H1 (cell line): ENCODE measurements at regions not wholly inside any gene's neighbourhood (a gene's known extent, or its start where the extent isn't known, plus 50 kb on each side); places are given as distances from the start of the nearest gene placed in this dataset.

Experiments used
- CTCF ChIA-PET: fragments of 300-600 bp; sonication (Branson Sonifier 250); formaldehyde crosslinking; loops from one replicate; lab custom pipeline; 2021; ENCODE audit not compliant: partially characterized antibody; lab: Charles Lee
- POLR2A ChIA-PET: fragments of 300-600 bp; sonication (Branson Sonifier 250); formaldehyde crosslinking; loops from one replicate; lab custom pipeline; 2021; ENCODE audit warnings: inconsistent platforms; ENCODE audit not compliant: partially characterized antibody; lab: Charles Lee
- DNase-seq, 2 experiments: peaks; one replicate each; pipeline versions ENCODE4 v3.0.0 to v3.0.0-alpha.2; 2010 to 2022; ENCODE audit warnings: low spot score in 2 of 2, low read depth in 1 of 2, mixed read lengths in 1 of 2
- FAIRE-seq: peaks from 2 replicates; lab custom pipeline; 2011; peaks lifted over from hg19 to GRCh38; lab: Jason Lieb, UNC
- H2AFZ ChIP-seq: 2 replicates; pipeline ENCODE4 v1.8.1; 2012; ENCODE audit warnings: low read length, inconsistent platforms
- H2AK5ac ChIP-seq: 2 replicates; pipeline ENCODE4 v1.6.1; 2013; ENCODE audit warnings: low read depth, low read length
- H2BK120ac ChIP-seq: replicated peaks from 2 replicates; pipeline ENCODE3; 2013; ENCODE audit warnings: low read depth, low read length, inconsistent platforms
- H2BK12ac ChIP-seq: 2 replicates; pipeline ENCODE4 v1.6.1; 2013; ENCODE audit warnings: low read depth, low read length
- H2BK15ac ChIP-seq: 2 replicates; pipeline ENCODE4 v1.6.1; 2013; ENCODE audit warnings: low read length
- H2BK20ac ChIP-seq: 2 replicates; pipeline ENCODE4 v1.6.1; 2013; ENCODE audit warnings: low read length
- H2BK5ac ChIP-seq: 2 replicates; pipeline ENCODE4 v1.6.1; 2013; ENCODE audit warnings: low read depth, low read length
- H3K14ac ChIP-seq: 2 replicates; pipeline ENCODE4 v1.6.1; 2013; ENCODE audit warnings: inconsistent platforms; ENCODE audit not compliant: insufficient read length
- H3K18ac ChIP-seq: 2 replicates; pipeline ENCODE4 v1.6.1; 2013; ENCODE audit warnings: low read length; ENCODE audit errors: extremely low read depth
- H3K23ac ChIP-seq: 2 replicates; pipeline ENCODE4 v1.6.1; 2013; ENCODE audit warnings: inconsistent platforms; ENCODE audit not compliant: insufficient read length
- H3K23me2 ChIP-seq: 2 replicates; pipeline ENCODE4 v1.6.1; 2013; ENCODE audit warnings: low read depth, low read length
- H3K27ac ChIP-seq: 2 replicates; pipeline ENCODE4 v1.6.1; 2011; ENCODE audit warnings: low read depth, low read length, inconsistent platforms
- H3K27me3 ChIP-seq, 4 experiments: replicated peaks in 1 of 4; 1 replicate in 1 of 4; 2 replicates in 3 of 4; pipeline versions ENCODE4 v1.6.1 to v1.8.1; 2011 to 2013; ENCODE audit warnings: low read length in 3 of 4, mild to moderate bottlenecking in 3 of 4, inconsistent platforms in 2 of 4, mixed read lengths in 2 of 4, moderate library complexity in 1 of 4; ENCODE audit not compliant: control insufficient read depth in 3 of 4, insufficient read depth in 3 of 4; ENCODE audit errors: extremely low read depth in 1 of 4
- H3K36me3 ChIP-seq, 4 experiments: 2 replicates each; pipeline versions ENCODE4 v1.6.1 to v1.8.1; 2011 to 2013; ENCODE audit warnings: mild to moderate bottlenecking in 4 of 4, low read length in 3 of 4, moderate library complexity in 2 of 4, control low read depth in 1 of 4, inconsistent platforms in 1 of 4; ENCODE audit not compliant: insufficient read depth in 4 of 4, control insufficient read depth in 2 of 4
- H3K4ac ChIP-seq: replicated peaks from 2 replicates; pipeline ENCODE3; 2013; ENCODE audit warnings: low read length, low read depth, mixed read lengths, inconsistent platforms; ENCODE audit not compliant: insufficient read length
- H3K4me1 ChIP-seq, 4 experiments: replicated peaks in 1 of 4; 1 replicate in 1 of 4; 2 replicates in 3 of 4; pipeline versions ENCODE4 v1.6.1 to v1.8.1; 2011 to 2013; ENCODE audit warnings: low read length in 3 of 4, inconsistent platforms in 2 of 4, mixed read lengths in 1 of 4; ENCODE audit not compliant: insufficient read depth in 4 of 4, control insufficient read depth in 3 of 4
- H3K4me2 ChIP-seq, 2 experiments: 2 replicates each; pipeline versions ENCODE4 v1.6.1 to v1.8.1; 2011 to 2013; ENCODE audit warnings: low read depth in 2 of 2, low read length in 2 of 2, control low read depth in 1 of 2, inconsistent platforms in 1 of 2, mild to moderate bottlenecking in 1 of 2; ENCODE audit not compliant: insufficient read depth in 1 of 2
- H3K4me3 ChIP-seq, 4 experiments: fragments of 200-600, 300-600 bp in 1 of 4; sonication (generic), shearing (Covaris generic), sonication (Bioruptor Twin) in 1 of 4; 2 replicates each; pipeline versions ENCODE4 v1.5.1 to v1.8.1; 2011 to 2016; ENCODE audit warnings: low read length in 4 of 4, low read depth in 3 of 4, control low read depth in 2 of 4, inconsistent platforms in 2 of 4, mild to moderate bottlenecking in 2 of 4, mixed read lengths in 1 of 4, moderate library complexity in 1 of 4; ENCODE audit not compliant: insufficient read depth in 2 of 4; ENCODE audit errors: extremely low read depth in 1 of 4
- H3K56ac ChIP-seq: replicated peaks from 2 replicates; pipeline ENCODE3; 2013; ENCODE audit warnings: low read depth, mild to moderate bottlenecking, mixed read lengths, low read length, inconsistent platforms; ENCODE audit not compliant: insufficient read length
- H3K79me1 ChIP-seq: 2 replicates; pipeline ENCODE4 v1.6.1; 2013; ENCODE audit warnings: low read depth, low read length, control low read depth
- H3K79me2 ChIP-seq, 2 experiments: 2 replicates each; pipeline versions ENCODE4 v1.6.1 to v1.8.1; 2012 to 2013; ENCODE audit warnings: low read length in 2 of 2, mild to moderate bottlenecking in 2 of 2, inconsistent platforms in 1 of 2; ENCODE audit not compliant: insufficient read depth in 2 of 2, control insufficient read depth in 1 of 2
- H3K9ac ChIP-seq, 4 experiments: replicated peaks in 1 of 4; 1 replicate in 1 of 4; 2 replicates in 3 of 4; pipeline versions ENCODE4 v1.6.1 to v1.8.1; 2011 to 2013; ENCODE audit warnings: low read depth in 3 of 4, low read length in 3 of 4, control low read depth in 2 of 4, mild to moderate bottlenecking in 2 of 4, moderate library complexity in 2 of 4, inconsistent platforms in 1 of 4; ENCODE audit errors: extremely low read depth in 1 of 4
- H3K9me3 ChIP-seq, 2 experiments: 2 replicates each; pipeline versions ENCODE4 v1.6.1 to v1.8.1; 2012 to 2013; ENCODE audit warnings: mild to moderate bottlenecking in 2 of 2, moderate library complexity in 2 of 2, control low read depth in 1 of 2, inconsistent platforms in 1 of 2, low read depth in 1 of 2, low read length in 1 of 2, mixed read lengths in 1 of 2; ENCODE audit not compliant: insufficient read depth in 2 of 2
- H4K20me1 ChIP-seq, 2 experiments: replicated peaks in 1 of 2; 2 replicates each; pipeline versions ENCODE3 to v1.8.1; 2011 to 2013; ENCODE audit warnings: inconsistent platforms in 2 of 2, low read length in 2 of 2, mild to moderate bottlenecking in 1 of 2; ENCODE audit not compliant: insufficient read depth in 2 of 2, control insufficient read depth in 1 of 2
- H4K5ac ChIP-seq: 2 replicates; pipeline ENCODE4 v1.6.1; 2013; ENCODE audit warnings: low read length, low read depth, mixed read lengths, inconsistent platforms; ENCODE audit not compliant: insufficient read length
- H4K8ac ChIP-seq: 2 replicates; pipeline ENCODE4 v1.8.0; 2013; ENCODE audit warnings: mild to moderate bottlenecking, moderate library complexity, low read length, inconsistent platforms; ENCODE audit not compliant: insufficient read depth; ENCODE audit errors: extremely low read depth
- H4K91ac ChIP-seq: replicated peaks from 2 replicates; pipeline ENCODE3; 2013; ENCODE audit warnings: low read length, mixed read lengths, inconsistent platforms; ENCODE audit not compliant: insufficient read length
- ATF3 ChIP-seq: IDR thresholded peaks from 2 replicates; pipeline ENCODE4 v1.6.1; 2011; ENCODE audit warnings: low read depth, mild to moderate bottlenecking, low read length; ENCODE audit not compliant: insufficient read depth
- BACH1 ChIP-seq: IDR thresholded peaks from 2 replicates; pipeline ENCODE4 v1.6.1; 2012; ENCODE audit warnings: low read length, improper control_type of control experiment
- CBX5 ChIP-seq: fragments of 300-800, 300-1000 bp; sonication (generic); IDR thresholded peaks from 2 replicates; pipeline ENCODE4 v1.7.1; 2016; ENCODE audit warnings: antibody characterized with exemption, low read length, low read depth
- CEBPB ChIP-seq: IDR thresholded peaks from 2 replicates; pipeline ENCODE4 v1.6.1; 2012; ENCODE audit warnings: low read depth, low read length
- CHD2 ChIP-seq: IDR thresholded peaks from 2 replicates; pipeline ENCODE4 v1.6.1; 2012; ENCODE audit warnings: low read length, improper control_type of control experiment
- FOSL1 ChIP-seq: IDR thresholded peaks from 2 replicates; pipeline ENCODE4 v1.6.1; 2011; ENCODE audit warnings: mild to moderate bottlenecking, low read depth, low read length, moderate library complexity; ENCODE audit not compliant: insufficient read depth
- GABPA ChIP-seq: IDR thresholded peaks from 2 replicates; pipeline ENCODE4 v1.6.1; 2011; ENCODE audit warnings: mild to moderate bottlenecking, low read length, moderate library complexity, borderline replicate concordance; ENCODE audit not compliant: insufficient read depth
- HDAC6 ChIP-seq: IDR thresholded peaks from one replicate; pipeline ENCODE4 v1.7.1; 2012; ENCODE audit warnings: low read depth, mild to moderate bottlenecking, inconsistent platforms, low read length, moderate library complexity
- JUN ChIP-seq: IDR thresholded peaks from 2 replicates; pipeline ENCODE4 v1.6.1; 2011; ENCODE audit warnings: low read depth, mild to moderate bottlenecking, improper control_type of control experiment, low read length
- MAFK ChIP-seq: IDR thresholded peaks from 2 replicates; pipeline ENCODE4 v1.6.1; 2012; ENCODE audit warnings: low read depth, mild to moderate bottlenecking, improper control_type of control experiment, low read length
- POLR2AphosphoS5 ChIP-seq: IDR thresholded peaks from 2 replicates; pipeline ENCODE4 v1.6.1; 2011; ENCODE audit warnings: low read depth, low read length
- POU5F1 ChIP-seq: IDR thresholded peaks from 2 replicates; pipeline ENCODE4 v1.6.1; 2011; ENCODE audit warnings: low read depth, mild to moderate bottlenecking, low read length, moderate library complexity
- RAD21 ChIP-seq, 2 experiments: IDR thresholded peaks in 1 of 2; conservative IDR thresholded peaks in 1 of 2; 2 replicates each; pipeline ENCODE4 v1.6.1; 2011; ENCODE audit warnings: low read depth in 2 of 2, low read length in 2 of 2, improper control_type of control experiment in 1 of 2, inconsistent platforms in 1 of 2, mild to moderate bottlenecking in 1 of 2, moderate library complexity in 1 of 2
- RFX5 ChIP-seq: IDR thresholded peaks from 2 replicates; pipeline ENCODE4 v1.6.1; 2011; ENCODE audit warnings: low read depth, low read length, improper control_type of control experiment, borderline replicate concordance
- SIRT6 ChIP-seq: IDR thresholded peaks from one replicate; pipeline ENCODE4 v1.7.1; 2012; ENCODE audit warnings: low read length, inconsistent platforms
- TEAD4 ChIP-seq: IDR thresholded peaks from 2 replicates; pipeline ENCODE4 v1.6.1; 2012; ENCODE audit warnings: low read depth, low read length, inconsistent platforms, mixed read lengths
- WGBS, 2 experiments: shearing (Covaris generic) in 1 of 2; methylation state at CpG; one replicate each; pipeline versions ENCODE4 v1.1.6 to v1.1.7; 2013 to 2015; ENCODE audit warnings: low lambda C conversion rate in 2 of 2, mixed read lengths in 2 of 2, inconsistent platforms in 1 of 2, low coverage in 1 of 2, missing lambda C conversion rate in 1 of 2; ENCODE audit not compliant: insufficient replicate concordance in 2 of 2, insufficient coverage in 1 of 2, insufficient read length in 1 of 2; ENCODE audit errors: extremely low coverage in 1 of 2, missing lambda C conversion rate in 1 of 2; 5-methylcytosine and 5-hydroxymethylcytosine counted together

GRCh38 chrX:39638526-39638925 is 459.2 kb downstream of the BCOR start:
- no peaks in the 10 kb centered on the region for H3K79me1 ChIP-seq
- no peak overlapping the region for H2AFZ ChIP-seq
- no peak overlapping the region for H3K23ac ChIP-seq
- no peak overlapping the region for H3K9ac ChIP-seq
- no peak overlapping the region for H4K91ac ChIP-seq
- H4K20me1 ChIP-seq: no peaks in the 10 kb centered on the region
- no peak overlapping the region for H3K27ac ChIP-seq
- no peak overlapping the region for H4K8ac ChIP-seq
- H2BK120ac ChIP-seq: no peak overlapping the region
- H2BK12ac ChIP-seq: no peak overlapping the region
- H2BK20ac ChIP-seq: no peak overlapping the region
- no peak overlapping the region for H3K18ac ChIP-seq
- ChIA-PET CTCF (no interaction called here), POLR2A (no interaction called here)
- H3K23me2 ChIP-seq: no peaks in the 10 kb centered on the region
- H3K14ac ChIP-seq: no peak overlapping the region
- H4K5ac ChIP-seq: no peak overlapping the region
- H2AK5ac ChIP-seq: no peak overlapping the region
- H2BK15ac ChIP-seq: no peak overlapping the region
- H3K36me3 ChIP-seq: no peaks in the 10 kb centered on the region
- WGBS, 2 experiments: 92% methylated on average over 1 of the region's 2 CpGs; no CpG with 5 or more reads in 1 of the 2 experiments
- no peak overlapping the region for H3K4me2 ChIP-seq
- FAIRE-seq: no peak
- no peaks in the 10 kb centered on the region for H3K27me3 ChIP-seq
- no peak overlapping the region for H3K4me3 ChIP-seq
- no peak overlapping the region for H2BK5ac ChIP-seq
- H3K4ac ChIP-seq: no peak overlapping the region
- no peak for DNase-seq
- no peaks in the 10 kb centered on the region for H3K4me1 ChIP-seq
- H3K79me2 ChIP-seq: no peaks in the 10 kb centered on the region
- no peak overlapping the region for H3K56ac ChIP-seq
- H3K9me3 ChIP-seq: no peaks in the 10 kb centered on the region
- TF ChIP-seq JUN (no peak), FOSL1 (no peak), CBX5 (no peak), POLR2AphosphoS5 (no peak), GABPA (no peak), RFX5 (no peak), SIRT6 (no peak), POU5F1 (no peak), TEAD4 (no peak), MAFK (no peak), BACH1 (no peak), RAD21 (IDR thresholded peaks at IDR 0.05 in 1 of 2, conservative IDR thresholded peaks at IDR 0.05 in 1 of 2; ENCODE audit: low read depth in 2 of 2, low read length in 2 of 2) (no peak), ATF3 (no peak), CHD2 (no peak), HDAC6 (no peak), CEBPB (no peak)
